Epidermal melanocyte (primary cell): ENCODE measurements at regions not wholly inside any gene's neighbourhood (a gene's known extent, or its start where the extent isn't known, plus 50 kb on each side); places are given as distances from the start of the nearest gene placed in this dataset.

ENCODE experiments used
- DNase-seq: peaks from one replicate; pipeline ENCODE4 v3.0.0; 2011; ENCODE audit warnings: low spot score; ENCODE audit not compliant: insufficient read length

DNA sequence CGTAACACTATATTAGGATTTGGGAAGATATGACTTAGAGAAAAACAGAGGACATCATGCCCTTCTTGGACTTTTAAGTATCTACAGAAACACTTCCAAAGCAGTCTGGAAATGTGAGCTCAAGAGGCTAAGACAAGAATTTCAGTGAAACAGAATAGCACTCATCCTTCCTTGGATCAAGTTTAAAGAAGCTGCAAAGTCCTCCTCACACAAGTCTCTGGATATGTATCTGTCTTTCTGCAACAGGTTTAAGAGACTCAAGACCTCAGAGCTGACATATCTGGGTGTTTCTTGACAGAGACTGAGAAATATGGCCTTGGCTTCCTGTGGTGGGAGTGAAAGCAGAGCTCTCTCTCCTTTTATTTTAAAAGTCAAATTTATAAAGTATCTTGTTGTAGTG is 82.5 kb upstream of the GIMD1 start:
- no peak for DNase-seq

DNA sequence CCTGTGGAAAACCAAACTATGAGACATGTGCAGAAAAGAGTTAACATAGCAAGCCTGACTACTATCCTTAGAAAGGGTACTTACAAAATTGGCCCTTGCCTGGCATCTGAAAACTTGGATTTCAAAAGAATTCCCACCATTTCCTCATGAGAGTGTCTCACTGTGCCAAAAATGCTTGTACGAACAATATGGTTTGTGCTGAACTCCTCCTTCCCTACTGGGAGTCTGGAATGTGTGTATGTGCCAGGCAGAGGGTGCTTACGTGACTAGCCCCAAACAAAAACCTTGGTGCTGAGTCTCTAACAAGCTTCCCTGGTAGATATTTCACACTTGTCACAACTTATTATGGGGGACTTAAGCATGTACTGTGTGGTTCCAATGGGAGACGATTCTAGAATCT is 81.7 kb upstream of the GIMD1 start:
- no peak for DNase-seq

DNA sequence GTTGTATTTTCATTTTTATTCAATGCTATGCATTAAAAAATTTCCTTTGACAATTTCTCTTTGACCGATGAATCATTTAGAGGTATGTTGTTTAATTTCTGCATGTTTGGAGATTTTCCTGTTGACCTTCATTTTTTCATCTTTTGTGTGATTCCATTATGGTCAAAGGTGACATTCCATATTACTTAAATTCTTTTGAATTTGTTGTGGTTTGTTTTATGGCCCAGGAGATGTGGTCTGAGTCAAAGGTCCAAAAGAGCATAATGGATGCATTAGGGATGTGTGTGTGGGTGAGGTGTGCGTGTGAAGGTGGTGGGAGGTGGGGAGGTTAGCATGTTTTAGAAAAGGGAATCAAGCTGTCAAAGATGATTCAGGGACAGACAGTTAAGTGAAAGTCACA is 76.0 kb upstream of the GIMD1 start:
- DNase-seq = no peak

DNA sequence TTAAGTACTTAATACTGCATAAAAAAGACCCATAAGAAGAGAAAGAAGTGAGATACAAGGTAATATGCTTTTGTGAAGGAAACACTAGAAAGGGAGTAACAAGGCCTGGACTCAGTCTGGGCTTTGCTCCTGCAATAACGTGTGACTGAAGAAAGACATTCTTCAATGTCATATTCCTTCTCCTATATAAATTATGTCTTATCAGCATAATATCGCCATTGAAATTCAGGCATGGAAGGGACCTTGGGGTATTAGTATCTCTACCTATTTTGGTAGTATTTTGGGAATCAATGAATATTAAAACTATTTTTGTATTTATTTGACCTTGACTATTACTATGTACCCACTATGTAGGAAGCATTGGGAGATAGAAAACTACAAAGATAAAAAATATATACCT is 62.2 kb upstream of the GIMD1 start:
- DNase-seq = no peak

DNA sequence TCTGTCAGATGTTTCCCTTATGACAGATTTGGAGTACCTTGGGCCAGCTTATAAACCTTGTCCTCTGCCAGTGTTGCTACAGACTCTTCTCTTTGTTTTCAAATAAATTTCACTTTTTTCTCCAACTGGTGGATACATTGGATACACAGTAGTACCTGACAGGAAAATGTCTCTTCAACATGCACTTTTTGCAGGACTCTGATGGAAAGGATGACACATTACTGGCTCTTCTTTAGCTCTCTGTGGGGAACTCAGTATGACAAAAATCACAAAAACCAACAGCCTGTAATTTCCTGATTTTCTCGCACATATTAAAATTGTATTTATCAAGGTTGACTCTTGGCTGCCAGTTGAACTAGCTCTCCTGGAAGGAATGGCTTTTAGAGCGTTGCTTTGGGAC is 61.3 kb upstream of the GIMD1 start:
- no peak for DNase-seq

DNA sequence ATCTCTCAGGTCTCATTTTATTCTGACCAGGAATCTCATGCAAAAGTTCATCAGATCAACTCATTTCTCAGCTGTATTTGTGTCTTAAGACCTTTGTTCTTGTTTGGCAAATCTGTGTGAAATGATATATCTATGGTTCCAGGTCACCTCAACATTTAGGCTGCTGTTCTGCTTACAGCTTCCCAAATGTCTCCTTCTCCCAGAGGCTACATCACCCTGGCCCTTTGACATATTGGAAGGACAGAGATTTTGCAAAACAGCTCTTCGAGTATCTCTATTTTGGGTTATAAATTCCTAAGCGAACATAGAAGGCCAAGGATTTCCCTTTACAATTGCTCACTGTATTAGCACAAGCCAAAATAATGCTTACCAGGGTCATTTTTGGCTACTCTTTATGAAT is 57.5 kb upstream of the GIMD1 start:
- DNase-seq = no peak

DNA sequence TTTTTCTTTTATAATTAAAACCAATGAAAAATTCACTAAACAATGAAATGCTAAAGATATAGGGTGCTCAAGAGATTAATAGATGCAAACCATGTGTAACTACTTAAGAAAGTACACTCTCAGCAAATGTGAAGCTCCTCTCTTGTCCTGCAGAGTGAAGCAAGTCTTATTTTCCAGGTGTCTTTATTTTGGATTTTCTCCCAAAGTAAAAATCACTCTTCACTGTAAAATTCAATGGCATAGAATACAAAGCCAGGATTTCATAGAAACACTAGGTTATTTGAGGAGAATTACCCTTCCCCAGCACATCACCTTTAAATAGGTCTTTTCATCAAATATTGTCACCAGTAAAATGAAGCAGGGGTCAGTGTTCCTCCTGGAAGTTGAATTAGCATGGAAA is 57.0 kb upstream of the GIMD1 start:
- DNase-seq = no peak

DNA sequence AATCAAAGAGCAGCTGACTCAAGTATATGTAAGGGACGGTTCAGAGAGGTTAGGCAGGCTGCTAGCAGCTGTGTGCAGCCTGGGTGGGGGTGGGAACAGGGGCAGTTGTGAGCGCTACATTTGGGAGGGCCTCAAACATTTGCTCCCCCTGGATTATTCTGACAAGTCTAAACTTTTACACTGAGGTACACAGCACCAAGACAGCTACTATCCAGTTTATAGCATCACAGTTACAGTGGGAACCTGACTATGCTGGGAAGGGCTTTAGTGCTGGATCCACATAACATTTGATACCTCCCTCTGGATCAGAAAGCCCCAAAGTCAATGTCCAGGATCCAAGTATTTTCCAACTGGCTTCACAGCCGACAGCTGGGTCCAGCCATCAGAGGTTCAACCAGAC is 55.8 kb upstream of the GIMD1 start:
- no peak for DNase-seq

DNA sequence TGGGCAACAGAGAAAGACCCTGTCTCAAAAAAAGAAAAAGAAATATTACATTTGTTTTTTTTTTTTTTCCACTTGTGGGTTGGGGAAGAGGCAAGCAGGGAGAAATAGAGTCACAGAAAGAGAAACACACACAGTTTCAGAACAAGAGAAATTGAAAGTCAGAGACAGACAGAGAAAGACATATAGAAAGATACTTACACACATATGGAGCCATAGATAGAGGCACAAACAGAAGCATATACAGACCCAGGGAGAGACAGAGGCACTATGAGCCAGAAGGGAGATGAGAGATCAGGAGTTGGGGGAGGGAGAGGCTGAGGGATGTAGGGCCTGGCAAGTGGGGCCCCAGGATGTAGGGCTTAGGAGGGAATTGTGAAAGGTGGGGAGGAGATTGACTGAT is 55.2 kb upstream of the GIMD1 start:
- DNase-seq = no peak

DNA sequence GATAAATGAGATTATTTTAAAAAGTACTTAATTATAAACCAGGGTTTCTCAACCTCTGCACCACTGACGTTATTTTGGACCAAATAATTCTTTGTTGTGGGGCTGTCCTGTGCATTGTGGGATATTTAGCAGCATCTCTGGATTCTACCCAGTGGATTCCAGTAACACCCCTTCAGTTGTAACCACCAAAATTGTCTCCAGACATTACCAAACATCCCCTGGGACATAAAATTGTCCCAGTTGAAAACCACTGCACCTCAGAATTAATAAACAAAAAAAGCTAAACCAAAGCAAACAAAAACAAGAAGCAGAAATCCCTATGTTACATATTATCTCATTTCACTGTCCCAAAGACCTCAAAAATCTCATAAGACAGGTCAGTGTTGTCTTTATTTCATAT is 54.2 kb upstream of the GIMD1 start:
- DNase-seq = no peak

DNA sequence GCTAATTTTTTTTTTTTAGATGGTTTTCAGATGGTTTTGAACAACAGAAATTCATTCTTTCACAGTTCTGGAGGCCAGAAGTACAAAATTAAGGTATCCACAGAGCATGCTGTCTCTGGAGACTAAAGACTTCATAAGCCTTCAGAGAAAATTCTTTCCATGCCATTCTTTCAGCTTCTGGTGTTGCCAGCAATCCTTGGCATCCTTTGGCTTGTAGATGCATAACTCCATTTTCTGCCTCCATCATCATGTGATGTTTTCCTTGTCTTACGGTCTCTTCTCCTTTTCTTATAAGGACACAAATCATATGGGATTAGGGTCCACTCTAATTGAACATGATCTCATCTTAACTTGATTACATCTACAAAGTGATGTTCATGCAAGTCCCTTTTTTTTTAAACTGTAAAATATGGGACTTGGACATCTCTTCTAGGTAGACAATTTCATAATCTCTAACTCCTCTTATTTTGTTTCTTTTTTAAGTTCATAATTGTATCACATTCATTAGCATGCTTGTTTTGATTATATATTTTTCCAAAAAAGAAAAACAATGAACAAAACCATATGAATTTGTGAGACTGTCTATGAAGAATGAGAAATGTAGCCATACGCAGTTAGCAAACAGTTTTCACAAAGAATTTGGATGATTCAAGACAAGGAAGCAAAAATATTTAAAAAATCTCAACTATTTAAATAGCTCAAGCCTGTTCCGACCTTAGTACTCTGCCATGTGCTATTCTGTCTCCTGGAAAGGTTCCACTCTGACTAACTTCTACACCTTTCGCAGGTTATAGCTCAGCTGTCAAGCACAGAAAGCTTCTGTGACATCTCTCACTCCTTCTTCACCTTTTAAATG is 53.1 kb upstream of the GIMD1 start:
- no peak for DNase-seq

DNA sequence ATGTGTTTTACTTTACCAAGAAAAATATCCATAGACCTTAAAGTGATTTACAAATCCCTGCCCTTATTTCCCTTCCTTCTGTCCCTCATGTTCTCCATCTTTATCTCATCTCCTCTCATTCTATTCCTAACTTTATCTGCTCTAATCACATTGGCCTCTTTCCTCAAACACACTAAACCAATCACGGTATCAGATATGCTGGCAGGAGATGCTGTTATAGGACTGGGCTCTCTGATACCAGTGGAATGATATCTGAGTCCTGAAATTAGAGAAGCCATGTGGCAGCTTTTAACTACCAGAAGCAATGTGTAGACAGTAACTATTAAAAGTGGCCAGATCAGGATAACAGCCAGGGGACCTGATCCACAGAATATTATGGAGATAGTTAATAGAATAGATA is 49.9 kb upstream of the GIMD1 start:
- no peak for DNase-seq
